Neutrophil (primary cell): ENCODE measurements at regions not wholly inside any gene's neighbourhood (a gene's known extent, or its start where the extent isn't known, plus 50 kb on each side); places are given as distances from the start of the nearest gene placed in this dataset.

Experiments
- H3K27ac ChIP-seq: fragments of 200-600 bp; sonication (generic); 2 replicates; pipeline ENCODE4 v1.5.1; 2016; ENCODE audit warnings: mild to moderate bottlenecking, moderate library complexity
- H3K27me3 ChIP-seq: fragments of 200-600 bp; sonication (generic); 2 replicates; pipeline ENCODE4 v1.6.0; 2016; ENCODE audit warnings: mild to moderate bottlenecking
- H3K36me3 ChIP-seq: fragments of 200-600 bp; sonication (generic); 2 replicates; pipeline ENCODE4 v1.5.1; 2017
- H3K4me1 ChIP-seq, 2 experiments: fragments of 200-600 bp in 1 of 2; sonication (generic) in 1 of 2; 1 replicate in 1 of 2; 2 replicates in 1 of 2; pipeline versions ENCODE4 v1.5.1 to v1.6.1; 2013 to 2016; ENCODE audit warnings: low read depth in 1 of 2, low read length in 1 of 2, mild to moderate bottlenecking in 1 of 2, moderate library complexity in 1 of 2; ENCODE audit not compliant: control insufficient read depth in 1 of 2, insufficient read depth in 1 of 2
- H3K4me3 ChIP-seq, 2 experiments: fragments of 200-600 bp in 1 of 2; sonication (generic) in 1 of 2; 1 replicate in 1 of 2; 2 replicates in 1 of 2; pipeline ENCODE4 v1.5.1; 2013 to 2016; ENCODE audit warnings: low read depth in 1 of 2, low read length in 1 of 2, mild to moderate bottlenecking in 1 of 2, moderate library complexity in 1 of 2
- H3K9me3 ChIP-seq: fragments of 200-600 bp; sonication (generic); 2 replicates; pipeline ENCODE4 v1.5.1; 2016
- CTCF ChIP-seq: fragments of 200-600 bp; sonication (generic); IDR thresholded peaks from 2 replicates; pipeline ENCODE4 v1.5.1; 2016; ENCODE audit warnings: antibody characterized with exemption

- no peaks in the 10 kb centered on the region for H3K36me3 ChIP-seq
- no peaks in the 10 kb centered on the region for H3K4me1 ChIP-seq
- no peaks in the 10 kb centered on the region for H3K27me3 ChIP-seq
- no peak overlapping the region for H3K27ac ChIP-seq
- H3K9me3 ChIP-seq = no peaks in the 10 kb centered on the region
- no peak overlapping the region for H3K4me3 ChIP-seq
- no peak for TF ChIP-seq CTCF
Observed at GRCh38 chr12:91441993-91442952, 259.7 kb upstream of the DCN start.

GRCh38 chr12:91441246-91441645 is 258.6 kb upstream of the DCN start:
- Histone ChIP-seq H3K27me3 (no peaks in the 10 kb centered on the region), H3K27ac (no peak overlapping the region), H3K9me3 (no peaks in the 10 kb centered on the region), H3K4me3 (no peak overlapping the region), H3K36me3 (no peaks in the 10 kb centered on the region), H3K4me1 (no peaks in the 10 kb centered on the region)
- TF ChIP-seq CTCF = no peak

- H3K9me3 ChIP-seq = no peaks in the 10 kb centered on the region
- H3K27ac ChIP-seq = no peak overlapping the region
- no peak for TF ChIP-seq CTCF
- no peaks in the 10 kb centered on the region for H3K36me3 ChIP-seq
- H3K4me1 ChIP-seq = no peaks in the 10 kb centered on the region
- H3K27me3 ChIP-seq = no peaks in the 10 kb centered on the region
- H3K4me3 ChIP-seq = no peak overlapping the region
Observed at GRCh38 chr12:91434081-91434480, 251.5 kb upstream of the DCN start.

GRCh38 chr12:91432755-91433154 is 250.1 kb upstream of the DCN start:
- no peaks in the 10 kb centered on the region for H3K9me3 ChIP-seq
- H3K27me3 ChIP-seq = no peaks in the 10 kb centered on the region
- H3K4me3 ChIP-seq = no peak overlapping the region
- no peaks in the 10 kb centered on the region for H3K4me1 ChIP-seq
- no peak overlapping the region for H3K27ac ChIP-seq
- TF ChIP-seq CTCF = no peak
- no peaks in the 10 kb centered on the region for H3K36me3 ChIP-seq

- H3K4me3 ChIP-seq = no peak overlapping the region
- no peak for TF ChIP-seq CTCF
Observed at GRCh38 chr12:91432089-91432488, 249.5 kb upstream of the DCN start.

More at GRCh38 chr12:91432089-91432488, 249.5 kb upstream of the DCN start:
- H3K27me3 ChIP-seq = no peaks in the 10 kb centered on the region
- no peaks in the 10 kb centered on the region for H3K4me1 ChIP-seq
- no peaks in the 10 kb centered on the region for H3K36me3 ChIP-seq
- no peak overlapping the region for H3K27ac ChIP-seq
- H3K9me3 ChIP-seq = no peaks in the 10 kb centered on the region
